ENCODE measurements at regions not wholly inside any gene's neighbourhood (a gene's known extent, or its start where the extent isn't known, plus 50 kb on each side); places are given as distances from the start of the nearest gene placed in this dataset.
"Not testable (repeated sequence)": the region's sequence is repeated elsewhere in the genome, so short reads cannot be mapped to it uniquely, and the experiment has no call there.

GRCh38 chr20:29755854-29756498 is 1501.5 kb upstream of the DEFB115 start:
- H3K9me2 ChIP-seq (replicated peaks; ENCODE audit: control insufficient read depth, low read length); H4K20me1 ChIP-seq (ENCODE audit: control insufficient read depth, insufficient read depth, low read depth, low read length); H3K27ac ChIP-seq (ENCODE audit: low read depth, low read length); H3K36me3 ChIP-seq (ENCODE audit: control insufficient read depth, low read length); H3K79me2 ChIP-seq (ENCODE audit: control insufficient read depth, low read length); H3K9me3 ChIP-seq (ENCODE audit: control insufficient read depth, insufficient read depth, low read length); H3K4me2 ChIP-seq (ENCODE audit: low read length); H3K4me1 ChIP-seq (ENCODE audit: control insufficient read depth, low read length); H3F3A ChIP-seq (ENCODE audit: control insufficient read depth, insufficient read depth); H3K27me3 ChIP-seq (ENCODE audit: control insufficient read depth, low read length); H3K4me3 ChIP-seq (ENCODE audit: low read length): not testable (repeated sequence)

GRCh38 chr20:29756664-29757063 is 1500.8 kb upstream of the DEFB115 start:
- Histone ChIP-seq H3K27me3 (ENCODE audit: control insufficient read depth, low read length) (no peaks in the 10 kb centered on the region), H3F3A (ENCODE audit: control insufficient read depth, insufficient read depth) (no peaks in the 10 kb centered on the region), H3K4me2 (ENCODE audit: low read length) (no peak overlapping the region), H3K9me2 (replicated peaks; ENCODE audit: control insufficient read depth, low read length) (no peaks in the 10 kb centered on the region), H4K20me1 (ENCODE audit: control insufficient read depth, insufficient read depth, low read depth, low read length) (no peaks in the 10 kb centered on the region), H3K4me1 (ENCODE audit: control insufficient read depth, low read length) (no peaks in the 10 kb centered on the region), H3K36me3 (ENCODE audit: control insufficient read depth, low read length) (no peaks in the 10 kb centered on the region), H3K27ac (ENCODE audit: low read depth, low read length) (no peak overlapping the region), H3K79me2 (ENCODE audit: control insufficient read depth, low read length) (no peaks in the 10 kb centered on the region), H3K4me3 (ENCODE audit: low read length) (no peak overlapping the region), H3K9me3 (ENCODE audit: control insufficient read depth, insufficient read depth, low read length) (no peaks in the 10 kb centered on the region; the same call in 1 of the 2 replicates)
- TF ChIP-seq EZH2phosphoT487 (IDR thresholded peaks at IDR 0.05; ENCODE audit: borderline replicate concordance, low read length), result no peak
- TF ChIP-seq, protein P1, sequence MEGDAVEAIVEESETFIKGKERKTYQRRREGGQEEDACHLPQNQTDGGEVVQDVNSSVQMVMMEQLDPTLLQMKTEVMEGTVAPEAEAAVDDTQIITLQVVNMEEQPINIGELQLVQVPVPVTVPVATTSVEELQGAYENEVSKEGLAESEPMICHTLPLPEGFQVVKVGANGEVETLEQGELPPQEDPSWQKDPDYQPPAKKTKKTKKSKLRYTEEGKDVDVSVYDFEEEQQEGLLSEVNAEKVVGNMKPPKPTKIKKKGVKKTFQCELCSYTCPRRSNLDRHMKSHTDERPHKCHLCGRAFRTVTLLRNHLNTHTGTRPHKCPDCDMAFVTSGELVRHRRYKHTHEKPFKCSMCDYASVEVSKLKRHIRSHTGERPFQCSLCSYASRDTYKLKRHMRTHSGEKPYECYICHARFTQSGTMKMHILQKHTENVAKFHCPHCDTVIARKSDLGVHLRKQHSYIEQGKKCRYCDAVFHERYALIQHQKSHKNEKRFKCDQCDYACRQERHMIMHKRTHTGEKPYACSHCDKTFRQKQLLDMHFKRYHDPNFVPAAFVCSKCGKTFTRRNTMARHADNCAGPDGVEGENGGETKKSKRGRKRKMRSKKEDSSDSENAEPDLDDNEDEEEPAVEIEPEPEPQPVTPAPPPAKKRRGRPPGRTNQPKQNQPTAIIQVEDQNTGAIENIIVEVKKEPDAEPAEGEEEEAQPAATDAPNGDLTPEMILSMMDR (IDR thresholded peaks at IDR 0.05; ENCODE audit: low read depth, low read length, poor library complexity, severe bottlenecking), result no peak

DNA sequence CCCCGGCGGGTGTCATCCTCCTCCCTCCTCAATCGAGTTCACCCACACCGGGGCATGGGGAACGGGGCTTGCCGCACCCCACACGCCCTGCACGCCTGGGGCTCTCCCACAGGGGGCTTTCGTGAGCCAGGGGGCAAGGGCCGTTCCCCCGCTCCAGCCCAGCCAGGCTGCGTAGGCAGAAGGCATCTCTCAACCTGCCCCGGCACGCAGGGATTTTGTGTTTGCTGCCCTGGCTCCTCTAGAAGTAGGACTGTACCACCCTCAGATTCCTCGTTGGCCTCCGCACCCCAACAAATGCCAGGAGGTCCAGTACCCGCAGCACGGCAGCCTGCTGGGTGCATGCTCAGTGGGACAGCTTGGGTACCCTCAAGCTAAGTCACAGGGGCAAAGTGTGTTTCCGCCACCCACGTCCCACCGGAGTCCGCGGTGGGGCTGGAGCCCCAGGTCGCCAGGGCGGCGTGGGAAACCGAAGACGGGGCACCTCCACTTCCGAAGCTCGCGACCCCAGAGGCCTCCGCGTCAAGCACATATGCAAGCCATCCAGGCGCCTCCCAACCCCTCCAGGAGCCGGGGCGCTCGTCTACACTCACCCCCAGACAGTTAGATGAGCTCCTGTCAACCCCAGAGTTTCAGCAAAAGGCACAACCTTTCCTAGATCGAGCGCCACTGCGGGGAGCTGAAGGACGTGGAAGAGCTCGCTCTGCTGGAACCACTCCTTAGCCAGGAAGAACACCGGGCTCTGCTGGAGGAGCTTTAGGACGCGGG is 1495.7 kb upstream of the DEFB115 start:
- not testable (repeated sequence) for H3K9me2 ChIP-seq (replicated peaks; ENCODE audit: control insufficient read depth, low read length); H3K27ac ChIP-seq (ENCODE audit: low read depth, low read length); H3F3A ChIP-seq (ENCODE audit: control insufficient read depth, insufficient read depth); H3K36me3 ChIP-seq (ENCODE audit: control insufficient read depth, low read length); H3K27me3 ChIP-seq (ENCODE audit: control insufficient read depth, low read length); H3K4me2 ChIP-seq (ENCODE audit: low read length); H3K79me2 ChIP-seq (ENCODE audit: control insufficient read depth, low read length); H3K9me3 ChIP-seq (ENCODE audit: control insufficient read depth, insufficient read depth, low read length); H3K4me3 ChIP-seq (ENCODE audit: low read length); H3K4me1 ChIP-seq (ENCODE audit: control insufficient read depth, low read length); H4K20me1 ChIP-seq (ENCODE audit: control insufficient read depth, insufficient read depth, low read depth, low read length)

- Histone ChIP-seq H3K9me3 (ENCODE audit: control insufficient read depth, insufficient read depth, low read length) (peaks cover 3% of the 10 kb centered on the region; the same call in 1 of the 2 replicates), H3K4me1 (ENCODE audit: control insufficient read depth, low read length) (no peaks in the 10 kb centered on the region), H3K9me2 (replicated peaks; ENCODE audit: control insufficient read depth, low read length) (no peaks in the 10 kb centered on the region), H3F3A (ENCODE audit: control insufficient read depth, insufficient read depth) (no peaks in the 10 kb centered on the region), H3K27me3 (ENCODE audit: control insufficient read depth, low read length) (no peaks in the 10 kb centered on the region), H3K79me2 (ENCODE audit: control insufficient read depth, low read length) (no peaks in the 10 kb centered on the region), H4K20me1 (ENCODE audit: control insufficient read depth, insufficient read depth, low read depth, low read length) (no peaks in the 10 kb centered on the region), H3K27ac (ENCODE audit: low read depth, low read length) (no peak overlapping the region), H3K4me2 (ENCODE audit: low read length) (no peak overlapping the region), H3K36me3 (ENCODE audit: control insufficient read depth, low read length) (no peaks in the 10 kb centered on the region), H3K4me3 (ENCODE audit: low read length) (no peak overlapping the region)
- TF ChIP-seq, protein P1 (IDR thresholded peaks at IDR 0.05; ENCODE audit: low read depth, low read length, poor library complexity, severe bottlenecking), result no peak
- TF ChIP-seq EZH2phosphoT487 (IDR thresholded peaks at IDR 0.05; ENCODE audit: borderline replicate concordance, low read length), result no peak
Observed at GRCh38 chr20:29762620-29763019, 1494.8 kb upstream of the DEFB115 start.
